HCT116 (cell line): ENCODE measurements at regions not wholly inside any gene's neighbourhood (a gene's known extent, or its start where the extent isn't known, plus 50 kb on each side); places are given as distances from the start of the nearest gene placed in this dataset.

ENCODE experiments used
- ATAC-seq: fragments of 200-7000 bp; cut with Tn5 transposase; 2 replicates; pipeline ENCODE4 v1.9.1; 2020; ENCODE audit warnings: mild to moderate bottlenecking, moderate library complexity
- BruUV-seq: library from RNA; stranded (reverse); fragments of 400-500 nt; replicated peaks from 2 replicates; lab custom pipeline; 2021; lab: Mats Ljungman, UMichigan
- CTCF ChIA-PET: fragments of 300-600 bp; sonication (Branson Sonifier 250); formaldehyde crosslinking; loops from one replicate; lab custom pipeline; 2021; ENCODE audit warnings: antibody characterized with exemption; lab: Charles Lee
- POLR2A ChIA-PET: fragments of 300-600, 350-600 bp; sonication (Branson Sonifier 250); formaldehyde crosslinking; loops from one replicate; lab custom pipeline; 2021; ENCODE audit warnings: antibody characterized with exemption; lab: Charles Lee
- RAD21 ChIA-PET, 2 experiments: fragments of 300-600 bp; sonication (Branson Sonifier 250); formaldehyde crosslinking; loops; one replicate each; lab custom pipeline; 2023; ENCODE audit warnings: low total read pairs in 2 of 2; ENCODE audit not compliant: uncharacterized antibody in 2 of 2, unreplicated experiment in 2 of 2, low non-redundant PET in 1 of 2; lab: Charles Lee
- DNase-seq: peaks from one replicate; pipeline ENCODE4 v3.0.0-alpha.2; 2010; ENCODE audit warnings: low read depth, low spot score
- H2AFZ ChIP-seq: fragments of 200-600 bp; shearing (Covaris generic), sonication (generic); 2 replicates; pipeline ENCODE4 v1.6.1; 2017; ENCODE audit warnings: low read depth, mixed run types, mixed read lengths, antibody characterized with exemption, low read length; ENCODE audit not compliant: poor library complexity, severe bottlenecking
- H3K27ac ChIP-seq: 2 replicates; pipeline ENCODE4 v1.5.1; 2012; ENCODE audit warnings: low read depth, low read length
- H3K27me3 ChIP-seq: fragments of 200-600 bp; sonication (generic); 2 replicates; pipeline ENCODE4 v1.6.1; 2016; ENCODE audit warnings: mixed run types, low read length, mixed read lengths; ENCODE audit not compliant: insufficient read depth
- H3K36me3 ChIP-seq, 2 experiments: fragments of 200-500 bp in 1 of 2; fragments of 200-600 bp in 1 of 2; sonication (Bioruptor generic) in 1 of 2; sonication (generic) in 1 of 2; 2 replicates each; pipeline versions ENCODE4 v1.5.1 to v1.6.1; 2014 to 2016; ENCODE audit warnings: low read length in 2 of 2, inconsistent platforms in 1 of 2, mixed read lengths in 1 of 2, mixed run types in 1 of 2; ENCODE audit not compliant: insufficient read depth in 2 of 2, control insufficient read depth in 1 of 2
- H3K4me1 ChIP-seq, 2 experiments: fragments of 200-600 bp in 1 of 2; sonication (generic) in 1 of 2; 2 replicates each; pipeline versions ENCODE4 v1.5.1 to v1.6.1; 2012 to 2017; ENCODE audit warnings: low read length in 2 of 2, inconsistent platforms in 1 of 2, mild to moderate bottlenecking in 1 of 2, mixed read lengths in 1 of 2, mixed run types in 1 of 2, moderate library complexity in 1 of 2; ENCODE audit not compliant: insufficient read depth in 2 of 2, control insufficient read depth in 1 of 2
- H3K4me2 ChIP-seq: fragments of 200-600 bp; sonication (generic); 2 replicates; pipeline ENCODE4 v1.6.1; 2017; ENCODE audit warnings: mixed run types, low read length, mixed read lengths
- H3K4me3 ChIP-seq, 2 experiments: fragments of 200-600 bp in 1 of 2; sonication (generic) in 1 of 2; replicated peaks in 1 of 2; 2 replicates each; pipeline ENCODE4 v1.5.1; 2011 to 2016; ENCODE audit warnings: low read length in 2 of 2, control low read depth in 1 of 2, low read depth in 1 of 2, mild to moderate bottlenecking in 1 of 2, mixed read lengths in 1 of 2, mixed run types in 1 of 2
- H3K79me2 ChIP-seq: fragments of 200-600 bp; sonication (generic); 2 replicates; pipeline ENCODE4 v1.6.1; 2017; ENCODE audit warnings: mild to moderate bottlenecking, mixed run types, low read length, moderate library complexity, mixed read lengths; ENCODE audit not compliant: insufficient read depth
- H3K9ac ChIP-seq: fragments of 200-600 bp; sonication (generic); 2 replicates; pipeline ENCODE4 v1.6.1; 2016; ENCODE audit warnings: low read length, mixed read lengths
- H3K9me2 ChIP-seq: fragments of 200-600 bp; sonication (generic), shearing (Covaris generic); 2 replicates; pipeline ENCODE4 v1.6.1; 2017; ENCODE audit warnings: mixed run types, mild to moderate bottlenecking, moderate library complexity; ENCODE audit not compliant: insufficient read depth
- H3K9me3 ChIP-seq, 2 experiments: fragments of 200-500 bp in 1 of 2; fragments of 200-600 bp in 1 of 2; sonication (Bioruptor generic) in 1 of 2; sonication (generic) in 1 of 2; 2 replicates each; pipeline ENCODE4 v1.6.1; 2014 to 2017; ENCODE audit warnings: low read length in 2 of 2, mixed read lengths in 2 of 2, inconsistent platforms in 1 of 2, low read depth in 1 of 2, mild to moderate bottlenecking in 1 of 2, mixed run types in 1 of 2, moderate library complexity in 1 of 2; ENCODE audit not compliant: control insufficient read depth in 1 of 2, insufficient read depth in 1 of 2
- H4K20me1 ChIP-seq: fragments of 200-600 bp; sonication (generic), shearing (Covaris generic); 2 replicates; pipeline ENCODE4 v1.6.1; 2017; ENCODE audit warnings: mixed run types, mild to moderate bottlenecking, moderate library complexity; ENCODE audit not compliant: insufficient read depth
- CBX3 ChIP-seq: IDR thresholded peaks from 2 replicates; pipeline ENCODE4 v1.6.1; 2012; ENCODE audit warnings: low read depth
- CEBPB ChIP-seq: IDR thresholded peaks from 2 replicates; pipeline ENCODE4 v1.6.1; 2012; ENCODE audit warnings: low read depth
- CTCF ChIP-seq, 3 experiments: fragments of 200-600 bp in 1 of 3; sonication (generic) in 1 of 3; IDR thresholded peaks in 2 of 3; conservative IDR thresholded peaks in 1 of 3; 2 replicates each; pipeline ENCODE4 v1.5.1; 2012 to 2017; ENCODE audit warnings: low read depth in 2 of 3, low read length in 2 of 3, antibody characterized with exemption in 1 of 3, borderline replicate concordance in 1 of 3, control low read depth in 1 of 3, mild to moderate bottlenecking in 1 of 3, mixed read lengths in 1 of 3, mixed run types in 1 of 3, moderate library complexity in 1 of 3; ENCODE audit not compliant: insufficient read depth in 1 of 3
- EGR1 ChIP-seq: IDR thresholded peaks from 2 replicates; pipeline ENCODE4 v1.6.1; 2012; ENCODE audit warnings: low read depth
- EZH2 ChIP-seq: fragments of 200-600 bp; sonication (generic); IDR thresholded peaks from 2 replicates; pipeline ENCODE4 v1.6.1; 2017; ENCODE audit warnings: antibody characterized with exemption, mixed run types
- EZH2phosphoT487 ChIP-seq: fragments of 200-600 bp; IDR thresholded peaks from 2 replicates; pipeline ENCODE4 v1.6.1; 2018; ENCODE audit warnings: antibody characterized with exemption, borderline replicate concordance
- FOSL1 ChIP-seq: IDR thresholded peaks from 2 replicates; pipeline ENCODE4 v1.6.1; 2012; ENCODE audit warnings: low read depth
- POLR2A ChIP-seq: IDR thresholded peaks from 2 replicates; pipeline ENCODE4 v1.7.0; 2011; ENCODE audit warnings: borderline replicate concordance; ENCODE audit not compliant: insufficient read depth, insufficient read length; ENCODE audit errors: extremely low read depth
- RAD21 ChIP-seq: IDR thresholded peaks from 2 replicates; pipeline ENCODE4 v1.6.1; 2012; ENCODE audit warnings: low read depth, mild to moderate bottlenecking
- REST ChIP-seq: IDR thresholded peaks from 2 replicates; pipeline ENCODE4 v1.6.1; 2012; ENCODE audit warnings: low read depth
- SP1 ChIP-seq: IDR thresholded peaks from 2 replicates; pipeline ENCODE4 v1.6.1; 2012; ENCODE audit warnings: low read depth
- SRF ChIP-seq: IDR thresholded peaks from 2 replicates; pipeline ENCODE4 v1.6.1; 2012; ENCODE audit warnings: low read depth
- TCF7L2 ChIP-seq: IDR thresholded peaks from 2 replicates; pipeline ENCODE4 v1.7.0; 2011; ENCODE audit warnings: borderline replicate concordance, inconsistent platforms; ENCODE audit not compliant: insufficient read depth, insufficient read length; ENCODE audit errors: extremely low read depth
- YY1 ChIP-seq: IDR thresholded peaks from 2 replicates; pipeline ENCODE4 v1.6.1; 2011; ENCODE audit warnings: low read length, low read depth, moderate library complexity, mild to moderate bottlenecking; ENCODE audit not compliant: insufficient replicate concordance; ENCODE audit errors: extremely low read depth
- intact Hi-C: fragments of 100-400 bp; cut with micrococcal nuclease; formaldehyde crosslinking; loops from 2 replicates; pipeline ENCODE4 v1.10.0; 2022
- TF ChIP-seq, protein P1 (sequence below): IDR thresholded peaks from 2 replicates; pipeline ENCODE4 v1.6.1; 2012
- TF ChIP-seq, protein P2 (sequence below): IDR thresholded peaks from 2 replicates; pipeline ENCODE4 v1.6.1; 2011; ENCODE audit warnings: mild to moderate bottlenecking, low read length, moderate library complexity; ENCODE audit not compliant: insufficient replicate concordance; ENCODE audit errors: extremely low read depth
- TF ChIP-seq, protein P3 (sequence below): IDR thresholded peaks from 2 replicates; pipeline ENCODE4 v1.6.1; 2012

DNA sequence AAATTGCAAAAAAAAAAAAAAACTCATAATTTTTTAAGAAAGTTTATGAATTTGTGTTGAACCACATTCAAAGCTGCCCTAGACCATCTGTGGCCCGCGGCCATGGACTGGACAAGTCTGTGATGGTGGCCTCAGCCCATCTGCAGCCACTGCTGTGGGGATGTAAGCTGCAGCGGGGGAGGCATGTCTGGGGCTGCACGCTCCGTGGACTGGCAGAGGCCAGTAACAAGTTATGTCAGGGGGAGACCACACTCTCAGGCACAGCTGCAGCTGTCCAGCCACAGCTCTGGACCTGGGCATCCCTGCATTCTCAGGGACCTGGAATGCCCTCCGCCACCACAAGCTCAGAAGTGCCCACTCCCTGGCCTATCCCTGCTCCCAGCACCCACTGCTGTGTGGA, 1272.3 kb upstream of the CDH9 start:
- CTCF ChIA-PET: no interaction called here

More for the DNA sequence above, 1272.3 kb upstream of the CDH9 start:
- no peak overlapping the region for H3K4me2 ChIP-seq
- DNase-seq: no peak
- peaks cover 8 to 18% of the 10 kb centered on the region in 2 experiments; a peak in 2 of 4 replicates for H3K9me3 ChIP-seq
- H3K9me2 ChIP-seq: no peaks in the 10 kb centered on the region
- ChIA-PET RAD21 (no interaction called here), POLR2A (no interaction called here)
- no peaks in the 10 kb centered on the region for H3K4me1 ChIP-seq
- no TSS peak for BruUV-seq
- no peaks in the 10 kb centered on the region for H3K79me2 ChIP-seq
- no peak overlapping the region for H2AFZ ChIP-seq
- TF ChIP-seq SRF (no peak), CEBPB (no peak), TCF7L2 (no peak), REST (no peak), CBX3 (no peak), YY1 (no peak), EGR1 (no peak), RAD21 (no peak), EZH2phosphoT487 (no peak), POLR2A (no peak), CTCF (IDR thresholded peaks at IDR 0.05 in 2 of 3, conservative IDR thresholded peaks at IDR 0.05 in 1 of 3; ENCODE audit: borderline replicate concordance in 1 of 3, insufficient read depth in 1 of 3, low read depth in 2 of 3, low read length in 2 of 3) (no peak), FOSL1 (no peak), EZH2 (no peak), SP1 (no peak)
- TF ChIP-seq, protein P1, sequence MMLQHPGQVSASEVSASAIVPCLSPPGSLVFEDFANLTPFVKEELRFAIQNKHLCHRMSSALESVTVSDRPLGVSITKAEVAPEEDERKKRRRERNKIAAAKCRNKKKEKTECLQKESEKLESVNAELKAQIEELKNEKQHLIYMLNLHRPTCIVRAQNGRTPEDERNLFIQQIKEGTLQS: no peak
- TF ChIP-seq, protein P2, sequence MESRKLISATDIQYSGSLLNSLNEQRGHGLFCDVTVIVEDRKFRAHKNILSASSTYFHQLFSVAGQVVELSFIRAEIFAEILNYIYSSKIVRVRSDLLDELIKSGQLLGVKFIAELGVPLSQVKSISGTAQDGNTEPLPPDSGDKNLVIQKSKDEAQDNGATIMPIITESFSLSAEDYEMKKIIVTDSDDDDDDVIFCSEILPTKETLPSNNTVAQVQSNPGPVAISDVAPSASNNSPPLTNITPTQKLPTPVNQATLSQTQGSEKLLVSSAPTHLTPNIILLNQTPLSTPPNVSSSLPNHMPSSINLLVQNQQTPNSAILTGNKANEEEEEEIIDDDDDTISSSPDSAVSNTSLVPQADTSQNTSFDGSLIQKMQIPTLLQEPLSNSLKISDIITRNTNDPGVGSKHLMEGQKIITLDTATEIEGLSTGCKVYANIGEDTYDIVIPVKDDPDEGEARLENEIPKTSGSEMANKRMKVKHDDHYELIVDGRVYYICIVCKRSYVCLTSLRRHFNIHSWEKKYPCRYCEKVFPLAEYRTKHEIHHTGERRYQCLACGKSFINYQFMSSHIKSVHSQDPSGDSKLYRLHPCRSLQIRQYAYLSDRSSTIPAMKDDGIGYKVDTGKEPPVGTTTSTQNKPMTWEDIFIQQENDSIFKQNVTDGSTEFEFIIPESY: no peak
- TF ChIP-seq, protein P3, sequence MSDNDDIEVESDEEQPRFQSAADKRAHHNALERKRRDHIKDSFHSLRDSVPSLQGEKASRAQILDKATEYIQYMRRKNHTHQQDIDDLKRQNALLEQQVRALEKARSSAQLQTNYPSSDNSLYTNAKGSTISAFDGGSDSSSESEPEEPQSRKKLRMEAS: no peak
- H3K4me3 ChIP-seq: no peak overlapping the region
- no peak overlapping the region for H3K27ac ChIP-seq
- intact Hi-C loops: no loop called here
- ATAC-seq: no peak
- H3K9ac ChIP-seq: no peak overlapping the region
- H3K36me3 ChIP-seq: no peaks in the 10 kb centered on the region
- H3K27me3 ChIP-seq: no peaks in the 10 kb centered on the region
- no peaks in the 10 kb centered on the region for H4K20me1 ChIP-seq
